Body of pancreas (tissue), 4 donors: ENCODE measurements at regions not wholly inside any gene's neighbourhood (a gene's known extent, or its start where the extent isn't known, plus 50 kb on each side); places are given as distances from the start of the nearest gene placed in this dataset.

Source experiments
- POLR2A ChIP-seq, 3 donors: fragments of 450-650 bp; IDR thresholded peaks; one replicate each; pipeline ENCODE4 v1.6.1; 2016; ENCODE audit warnings: antibody characterized with exemption in 3 of 3, mild to moderate bottlenecking in 2 of 3
- TF ChIP-seq, protein P1 (sequence below), 7 experiments: fragments of 450-650 bp in 4 of 7; fragments of 200-600 bp in 3 of 7; sonication (generic) in 3 of 7; IDR thresholded peaks; one replicate each; pipeline ENCODE4 v1.5.1; 2016 to 2019; ENCODE audit warnings: antibody characterized with exemption in 7 of 7

DNA sequence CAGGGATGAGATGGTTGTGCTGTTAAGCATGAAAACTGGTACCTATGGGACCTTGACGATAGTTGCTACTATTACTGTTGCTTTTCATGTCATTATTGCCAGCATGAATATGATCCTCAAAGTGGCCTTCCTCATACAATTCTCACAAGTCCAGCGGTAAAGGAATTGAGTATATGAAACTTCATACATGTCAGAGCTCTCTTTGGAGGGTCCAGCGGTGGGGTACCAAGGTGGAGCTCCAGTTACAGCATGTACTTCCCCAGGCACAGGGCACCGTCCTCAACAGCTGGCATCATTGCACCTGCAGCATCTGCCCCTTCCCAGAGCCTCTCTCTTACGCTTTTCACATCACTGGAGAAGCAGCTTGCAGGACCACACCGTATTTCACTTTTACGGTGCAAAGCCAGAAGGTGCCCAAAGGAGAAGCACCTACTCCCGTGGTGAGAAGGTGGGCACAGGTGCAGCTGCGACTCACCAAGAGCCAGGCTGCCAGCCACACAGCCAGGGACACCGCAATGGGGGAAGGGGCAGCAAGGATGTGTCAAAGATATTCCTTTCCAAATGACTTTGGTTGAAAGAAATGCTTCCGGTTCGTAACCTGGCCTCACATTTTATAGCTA is 166.4 kb upstream of the IRF2BP2 start:
- TF ChIP-seq, protein P1, sequence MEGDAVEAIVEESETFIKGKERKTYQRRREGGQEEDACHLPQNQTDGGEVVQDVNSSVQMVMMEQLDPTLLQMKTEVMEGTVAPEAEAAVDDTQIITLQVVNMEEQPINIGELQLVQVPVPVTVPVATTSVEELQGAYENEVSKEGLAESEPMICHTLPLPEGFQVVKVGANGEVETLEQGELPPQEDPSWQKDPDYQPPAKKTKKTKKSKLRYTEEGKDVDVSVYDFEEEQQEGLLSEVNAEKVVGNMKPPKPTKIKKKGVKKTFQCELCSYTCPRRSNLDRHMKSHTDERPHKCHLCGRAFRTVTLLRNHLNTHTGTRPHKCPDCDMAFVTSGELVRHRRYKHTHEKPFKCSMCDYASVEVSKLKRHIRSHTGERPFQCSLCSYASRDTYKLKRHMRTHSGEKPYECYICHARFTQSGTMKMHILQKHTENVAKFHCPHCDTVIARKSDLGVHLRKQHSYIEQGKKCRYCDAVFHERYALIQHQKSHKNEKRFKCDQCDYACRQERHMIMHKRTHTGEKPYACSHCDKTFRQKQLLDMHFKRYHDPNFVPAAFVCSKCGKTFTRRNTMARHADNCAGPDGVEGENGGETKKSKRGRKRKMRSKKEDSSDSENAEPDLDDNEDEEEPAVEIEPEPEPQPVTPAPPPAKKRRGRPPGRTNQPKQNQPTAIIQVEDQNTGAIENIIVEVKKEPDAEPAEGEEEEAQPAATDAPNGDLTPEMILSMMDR (IDR thresholded peaks at IDR 0.05): no peak
- TF ChIP-seq POLR2A (IDR thresholded peaks at IDR 0.05): no peak
